ENCODE measurements at regions not wholly inside any gene's neighbourhood (a gene's known extent, or its start where the extent isn't known, plus 50 kb on each side); places are given as distances from the start of the nearest gene placed in this dataset.

GRCh38 chr6:22668307-22668706 is 98.9 kb downstream of the HDGFL1 start:
- in situ Hi-C loops (cut with HindIII; ENCODE audit: low sequenced_read_pairs): no loop called here

- in situ Hi-C loops (cut with HindIII; ENCODE audit: low sequenced_read_pairs): no loop called here
Observed at GRCh38 chr6:22668717-22669116, 99.4 kb downstream of the HDGFL1 start.

GRCh38 chr6:22670605-22671004 is 101.2 kb downstream of the HDGFL1 start:
- in situ Hi-C loops (cut with HindIII; ENCODE audit: low sequenced_read_pairs): no loop called here

- in situ Hi-C loops (cut with HindIII; ENCODE audit: low sequenced_read_pairs): no loop called here
Observed at GRCh38 chr6:22673474-22673873, 104.1 kb downstream of the HDGFL1 start.

- in situ Hi-C loops (cut with HindIII; ENCODE audit: low sequenced_read_pairs): no loop called here
Observed at GRCh38 chr6:22680950-22681349, 111.6 kb downstream of the HDGFL1 start.

- in situ Hi-C loops (cut with HindIII; ENCODE audit: low sequenced_read_pairs): no loop called here
Observed at GRCh38 chr6:22681761-22682160, 112.4 kb downstream of the HDGFL1 start.

GRCh38 chr6:22682979-22683378 is 113.6 kb downstream of the HDGFL1 start:
- in situ Hi-C loops (cut with HindIII; ENCODE audit: low sequenced_read_pairs): no loop called here

- in situ Hi-C loops (cut with HindIII; ENCODE audit: low sequenced_read_pairs): no loop called here
Observed at GRCh38 chr6:22690446-22690845, 121.1 kb downstream of the HDGFL1 start.

GRCh38 chr6:22694092-22694724 is 124.8 kb downstream of the HDGFL1 start:
- in situ Hi-C loops (cut with HindIII; ENCODE audit: low sequenced_read_pairs): no loop called here

- in situ Hi-C loops (cut with HindIII; ENCODE audit: low sequenced_read_pairs): no loop called here
Observed at GRCh38 chr6:22696481-22696880, 127.1 kb downstream of the HDGFL1 start.

- in situ Hi-C loops (cut with HindIII; ENCODE audit: low sequenced_read_pairs): no loop called here
Observed at GRCh38 chr6:22697306-22697705, 127.9 kb downstream of the HDGFL1 start.

- in situ Hi-C loops (cut with HindIII; ENCODE audit: low sequenced_read_pairs): no loop called here
Observed at GRCh38 chr6:22699151-22699550, 129.8 kb downstream of the HDGFL1 start.

- in situ Hi-C loops (cut with HindIII; ENCODE audit: low sequenced_read_pairs): no loop called here
Observed at GRCh38 chr6:22706651-22707050, 137.3 kb downstream of the HDGFL1 start.

GRCh38 chr6:22708469-22708868 is 139.1 kb downstream of the HDGFL1 start:
- in situ Hi-C loops (cut with HindIII; ENCODE audit: low sequenced_read_pairs): no loop called here

- in situ Hi-C loops (cut with HindIII; ENCODE audit: low sequenced_read_pairs): loop anchor here (5.0 kb wide), 1 partner anchor 87 kb away; no protein-coding TSS in a partner anchor
Observed at GRCh38 chr6:22709803-22710202, 140.4 kb downstream of the HDGFL1 start.

- in situ Hi-C loops (cut with HindIII; ENCODE audit: low sequenced_read_pairs): no loop called here
Observed at GRCh38 chr6:22716721-22717120, 147.4 kb downstream of the HDGFL1 start.

GRCh38 chr6:22717915-22718314 is 148.5 kb downstream of the HDGFL1 start:
- in situ Hi-C loops (cut with HindIII; ENCODE audit: low sequenced_read_pairs): no loop called here

GRCh38 chr6:22722913-22723312 is 153.5 kb downstream of the HDGFL1 start:
- in situ Hi-C loops (cut with HindIII; ENCODE audit: low sequenced_read_pairs): no loop called here

- in situ Hi-C loops (cut with HindIII; ENCODE audit: low sequenced_read_pairs): no loop called here
Observed at GRCh38 chr6:22726966-22727365, 157.6 kb downstream of the HDGFL1 start.

GRCh38 chr6:22727710-22728109 is 158.3 kb downstream of the HDGFL1 start:
- in situ Hi-C loops (cut with HindIII; ENCODE audit: low sequenced_read_pairs): no loop called here

- in situ Hi-C loops (cut with HindIII; ENCODE audit: low sequenced_read_pairs): no loop called here
Observed at GRCh38 chr6:22732176-22732970, 163.0 kb downstream of the HDGFL1 start.

GRCh38 chr6:22736740-22737139 is 167.4 kb downstream of the HDGFL1 start:
- in situ Hi-C loops (cut with HindIII; ENCODE audit: low sequenced_read_pairs): no loop called here

All from DLD1 (cell line).